Omental fat pad (tissue), 3 donors: ENCODE measurements at regions not wholly inside any gene's neighbourhood (a gene's known extent, or its start where the extent isn't known, plus 50 kb on each side); places are given as distances from the start of the nearest gene placed in this dataset.

Experiments
- ATAC-seq: fragments of 150-250 bp; one replicate; pipeline ENCODE4 v1.9.1; 2016; ENCODE audit warnings: mild to moderate bottlenecking, moderate library complexity; ENCODE audit not compliant: low FRiP score
- DNase-seq: peaks from one replicate; pipeline ENCODE4 v3.0.0-alpha.2; 2019; ENCODE audit warnings: low spot score
- TF ChIP-seq, protein P1 (sequence below), 3 donors: fragments of 450-650 bp; IDR thresholded peaks; one replicate each; pipeline ENCODE4 v1.5.1; 2016 to 2017; ENCODE audit warnings: antibody characterized with exemption in 3 of 3, mild to moderate bottlenecking in 3 of 3, moderate library complexity in 2 of 3

DNA sequence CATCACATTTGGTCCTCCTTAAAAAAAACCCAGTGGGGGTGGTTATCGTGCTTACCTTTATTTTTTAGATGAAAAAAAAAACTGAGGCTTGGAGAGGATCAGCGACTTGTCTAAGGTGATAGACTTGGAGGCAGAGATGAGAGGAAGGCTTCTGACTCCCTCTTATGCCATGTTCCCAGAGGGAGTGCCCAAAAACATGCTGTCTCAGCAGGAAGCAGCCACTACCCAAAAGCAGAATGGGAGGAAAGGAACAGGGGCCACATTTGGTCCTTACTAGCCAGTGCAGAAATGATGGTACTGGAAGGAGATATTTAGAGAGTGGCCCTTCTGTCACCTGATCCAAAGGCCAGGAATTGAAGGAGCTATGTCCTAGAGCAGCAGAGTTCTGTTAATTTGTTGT lies 118.4 kb downstream of the B3GNT2 start:
- DNase-seq (no peak), ATAC-seq (no peak)
- TF ChIP-seq, protein P1, sequence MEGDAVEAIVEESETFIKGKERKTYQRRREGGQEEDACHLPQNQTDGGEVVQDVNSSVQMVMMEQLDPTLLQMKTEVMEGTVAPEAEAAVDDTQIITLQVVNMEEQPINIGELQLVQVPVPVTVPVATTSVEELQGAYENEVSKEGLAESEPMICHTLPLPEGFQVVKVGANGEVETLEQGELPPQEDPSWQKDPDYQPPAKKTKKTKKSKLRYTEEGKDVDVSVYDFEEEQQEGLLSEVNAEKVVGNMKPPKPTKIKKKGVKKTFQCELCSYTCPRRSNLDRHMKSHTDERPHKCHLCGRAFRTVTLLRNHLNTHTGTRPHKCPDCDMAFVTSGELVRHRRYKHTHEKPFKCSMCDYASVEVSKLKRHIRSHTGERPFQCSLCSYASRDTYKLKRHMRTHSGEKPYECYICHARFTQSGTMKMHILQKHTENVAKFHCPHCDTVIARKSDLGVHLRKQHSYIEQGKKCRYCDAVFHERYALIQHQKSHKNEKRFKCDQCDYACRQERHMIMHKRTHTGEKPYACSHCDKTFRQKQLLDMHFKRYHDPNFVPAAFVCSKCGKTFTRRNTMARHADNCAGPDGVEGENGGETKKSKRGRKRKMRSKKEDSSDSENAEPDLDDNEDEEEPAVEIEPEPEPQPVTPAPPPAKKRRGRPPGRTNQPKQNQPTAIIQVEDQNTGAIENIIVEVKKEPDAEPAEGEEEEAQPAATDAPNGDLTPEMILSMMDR (IDR thresholded peaks at IDR 0.05), result no peak

DNA sequence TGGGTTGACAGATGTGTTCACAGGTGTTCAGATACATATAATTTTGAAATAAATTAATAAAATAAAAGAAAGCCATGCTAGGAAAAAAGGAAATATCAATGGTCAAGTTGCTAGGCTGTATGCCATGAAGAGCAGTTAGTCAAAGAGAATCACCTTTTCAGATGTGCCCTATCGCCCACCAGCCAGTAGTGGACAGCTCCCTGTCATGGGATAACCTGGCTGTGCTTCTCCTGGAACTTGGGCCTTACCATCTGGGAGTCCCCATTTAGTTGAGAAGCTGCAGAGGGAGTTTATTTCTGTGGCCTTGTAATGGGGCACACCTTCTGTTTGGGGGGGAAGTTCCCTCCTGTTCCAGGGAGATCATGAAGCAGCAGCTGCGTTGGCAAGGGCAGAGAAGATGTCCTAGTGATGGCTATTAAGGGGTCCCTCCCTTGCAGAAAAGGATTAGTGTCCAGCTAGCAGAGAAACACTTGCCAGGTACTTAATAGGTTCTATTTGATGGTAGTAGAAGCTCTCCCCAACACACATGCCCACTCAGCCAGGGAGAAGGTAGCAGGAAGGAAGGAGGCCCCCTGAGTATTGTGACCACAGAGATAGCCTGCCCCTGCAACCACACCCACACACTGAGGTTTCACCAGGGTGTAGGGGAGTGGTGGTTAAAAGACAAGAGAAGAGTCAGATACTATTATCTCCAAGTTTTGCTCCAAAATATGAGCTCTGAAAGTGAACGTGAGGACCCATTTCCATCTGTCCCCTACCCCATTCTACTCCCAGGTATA lies 117.7 kb downstream of the B3GNT2 start:
- DNase-seq, result no peak
- no peak for ATAC-seq
- TF ChIP-seq, protein P1 (IDR thresholded peaks at IDR 0.05), result no peak

DNA sequence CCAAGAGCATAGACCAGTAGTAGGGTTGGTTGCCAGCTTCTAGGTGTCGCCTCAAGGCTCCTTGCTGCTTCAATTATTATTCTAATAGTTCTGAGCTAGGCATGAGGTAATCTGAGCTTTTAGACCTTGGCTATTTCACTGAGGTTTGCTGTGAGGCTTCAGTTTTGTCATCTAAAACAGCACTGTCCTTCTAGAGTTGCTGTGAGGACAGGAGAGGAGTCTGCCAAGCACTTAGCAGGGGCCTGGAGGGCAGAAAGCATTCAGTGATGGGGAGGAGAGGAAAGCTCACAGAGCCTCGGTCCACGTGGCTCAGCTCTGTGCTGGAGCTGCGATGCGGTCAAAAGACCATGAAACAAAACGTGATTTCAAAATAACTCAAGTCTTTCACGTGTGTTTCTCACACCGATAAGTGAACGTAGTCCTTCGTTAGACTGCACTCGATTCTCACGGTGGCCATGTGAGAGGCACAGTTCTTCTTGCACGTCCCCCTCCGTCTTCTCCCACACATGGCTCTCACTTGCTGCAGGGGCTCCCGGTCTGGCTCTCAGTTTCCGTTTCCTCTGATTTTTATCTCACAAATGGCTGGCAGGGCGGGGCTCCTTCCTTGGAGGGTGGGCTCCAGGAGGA lies 113.7 kb downstream of the B3GNT2 start:
- no peak for DNase-seq
- no peak for ATAC-seq
- TF ChIP-seq, protein P1 (IDR thresholded peaks at IDR 0.05), result no peak

DNA sequence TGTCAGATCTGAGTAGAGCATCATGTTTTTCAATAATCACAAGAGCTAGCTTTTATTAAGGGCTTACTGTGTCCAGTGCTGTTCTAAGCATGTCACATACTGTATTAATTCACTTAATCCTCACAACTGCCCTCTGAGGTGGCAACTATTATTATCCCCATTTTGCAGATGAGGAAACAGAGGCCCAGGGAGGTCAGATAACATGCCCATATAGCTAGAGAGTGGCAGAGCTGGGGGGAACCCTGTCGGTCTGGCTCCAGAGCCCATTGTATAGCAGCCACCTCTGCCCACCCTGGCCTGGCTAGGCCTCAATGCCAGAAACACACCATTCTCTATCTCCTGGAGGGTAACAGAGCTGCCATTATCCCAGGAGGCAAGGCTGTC lies 113.2 kb downstream of the B3GNT2 start:
- DNase-seq, result no peak
- TF ChIP-seq, protein P1 (IDR thresholded peaks at IDR 0.05), result no peak
- no peak for ATAC-seq

DNA sequence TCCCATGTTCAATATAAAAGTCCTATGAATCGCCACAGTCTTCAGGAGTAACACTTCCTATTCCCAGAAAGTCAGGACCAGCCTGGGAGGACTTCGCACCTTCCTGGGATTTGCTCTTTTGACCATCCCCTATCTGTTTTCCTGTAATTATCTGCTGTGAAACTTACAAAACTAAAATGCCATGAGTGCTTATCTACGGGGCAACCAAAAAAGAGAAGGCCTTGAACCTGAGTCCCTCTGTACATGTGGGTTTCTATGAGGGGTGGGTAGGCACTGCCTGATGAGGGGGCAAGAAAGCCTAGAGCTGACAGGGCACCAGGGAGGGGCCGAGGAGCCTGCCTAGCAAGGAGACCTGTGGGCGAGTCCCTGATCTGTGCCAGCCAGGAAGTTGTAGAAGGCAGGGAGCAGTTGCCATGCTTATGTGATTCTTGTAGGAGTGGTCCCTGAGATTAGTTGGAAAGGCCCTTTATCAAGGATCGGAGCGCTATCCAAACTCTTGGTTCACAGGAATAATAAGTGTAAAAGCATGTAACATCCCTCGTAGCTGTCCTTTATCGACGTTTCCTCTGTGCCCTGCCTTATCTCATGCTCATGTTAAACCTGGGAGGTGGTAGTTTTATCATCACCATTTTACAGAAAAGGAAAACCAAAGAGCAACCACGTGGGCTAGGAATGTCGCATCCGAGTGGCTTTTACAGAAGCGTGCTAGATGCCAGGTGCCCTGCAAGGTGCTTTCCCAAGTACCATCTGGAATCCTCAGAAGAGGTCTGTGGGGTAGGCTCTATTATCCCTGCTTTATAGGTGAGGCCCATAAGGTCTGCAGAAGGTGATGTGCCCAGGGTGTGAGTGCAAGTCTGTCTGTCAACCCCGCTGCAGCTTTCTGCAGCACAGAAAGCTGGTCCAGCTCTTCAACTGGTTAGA lies 111.8 kb downstream of the B3GNT2 start:
- no peak for ATAC-seq
- no peak for DNase-seq
- TF ChIP-seq, protein P1 (IDR thresholded peaks at IDR 0.05), result no peak

DNA sequence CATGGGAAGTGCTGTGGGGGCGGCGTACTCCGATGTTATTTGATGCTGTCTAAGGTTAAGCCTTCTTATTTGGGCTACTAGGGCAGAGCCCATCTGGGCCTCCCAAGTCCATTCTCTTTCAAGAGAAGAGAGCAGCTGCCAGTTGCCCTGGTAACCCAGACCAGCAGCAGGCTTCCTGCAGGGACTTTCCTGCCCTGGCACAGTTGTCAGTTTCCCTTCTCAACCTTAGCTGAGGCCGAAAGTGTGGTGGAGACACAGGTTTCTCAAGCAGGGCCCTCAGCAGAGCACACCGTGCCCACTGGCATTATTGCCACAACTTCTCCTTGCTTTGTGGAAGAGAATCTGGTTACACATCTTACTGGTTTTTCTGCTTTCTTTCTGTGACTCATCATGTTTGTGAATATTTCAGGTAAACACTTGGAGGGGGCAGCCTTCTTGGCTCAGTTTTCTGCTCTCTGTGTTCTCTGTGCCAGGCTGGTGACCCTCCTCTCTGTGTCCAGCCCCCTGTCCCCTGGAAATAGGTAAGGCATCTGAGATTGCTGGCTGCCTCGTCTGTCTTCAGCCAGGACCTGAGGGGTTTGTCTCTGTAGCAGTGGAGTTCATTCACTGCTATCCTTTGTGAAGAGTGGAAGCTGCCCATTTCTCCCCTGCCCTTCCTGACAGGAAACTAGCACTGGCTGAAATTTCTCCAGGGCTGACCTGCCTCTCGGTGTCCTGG lies 111.0 kb downstream of the B3GNT2 start:
- ATAC-seq, result peak; percentile 25
- TF ChIP-seq, protein P1 (IDR thresholded peaks at IDR 0.05), result no peak

More for the DNA sequence above, 111.0 kb downstream of the B3GNT2 start:
- no peak for DNase-seq
